HG03558 (cell line): ENCODE measurements at regions not wholly inside any gene's neighbourhood (a gene's known extent, or its start where the extent isn't known, plus 50 kb on each side); places are given as distances from the start of the nearest gene placed in this dataset.

Source experiments
- ATAC-seq: cut with Tn5 transposase; IDR thresholded peaks from one replicate; pipeline ENCODE4 v1.9.1; 2021; ENCODE audit warnings: moderate number of reproducible peaks; ENCODE audit not compliant: unreplicated experiment; ENCODE audit errors: extremely low read depth

DNA sequence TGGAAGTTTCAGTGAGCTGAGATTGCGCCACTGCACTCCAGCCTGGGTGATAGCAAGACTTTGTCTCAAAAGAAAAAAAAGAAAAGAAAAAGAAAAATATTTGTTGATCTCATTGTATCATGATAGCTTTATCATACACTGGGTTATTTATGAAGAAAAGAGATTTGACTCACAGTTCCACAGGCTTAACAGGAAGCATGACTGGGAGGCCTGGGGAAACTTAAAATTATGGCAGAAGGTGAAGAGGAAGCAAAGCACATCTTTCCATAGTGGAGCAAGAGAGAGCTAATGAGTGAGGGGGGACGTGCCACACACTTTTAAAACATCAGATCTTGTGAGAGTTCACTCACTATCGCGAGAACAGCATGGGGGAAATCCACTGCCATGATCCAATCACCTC, 72.7 kb upstream of the FUT8 start:
- no peak for ATAC-seq

DNA sequence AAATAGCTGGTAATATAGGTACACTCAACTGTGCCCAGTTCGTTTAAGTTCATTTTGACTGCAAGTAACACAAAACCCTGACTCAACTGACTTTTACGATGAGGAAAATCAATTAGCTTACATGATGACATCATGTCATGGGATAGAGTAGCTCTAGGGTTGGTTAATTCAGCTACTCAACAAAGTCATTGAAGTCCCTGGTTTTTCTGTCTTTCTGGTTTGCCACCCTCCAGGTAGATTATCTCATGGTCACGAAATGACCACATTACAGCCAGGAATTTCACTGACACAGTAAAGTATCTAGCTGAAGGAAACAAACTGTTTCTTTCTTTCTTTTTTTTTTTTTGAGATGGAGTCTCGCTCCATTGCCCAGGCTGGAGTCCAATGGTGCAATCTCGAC, 68.5 kb upstream of the FUT8 start:
- no peak for ATAC-seq

DNA sequence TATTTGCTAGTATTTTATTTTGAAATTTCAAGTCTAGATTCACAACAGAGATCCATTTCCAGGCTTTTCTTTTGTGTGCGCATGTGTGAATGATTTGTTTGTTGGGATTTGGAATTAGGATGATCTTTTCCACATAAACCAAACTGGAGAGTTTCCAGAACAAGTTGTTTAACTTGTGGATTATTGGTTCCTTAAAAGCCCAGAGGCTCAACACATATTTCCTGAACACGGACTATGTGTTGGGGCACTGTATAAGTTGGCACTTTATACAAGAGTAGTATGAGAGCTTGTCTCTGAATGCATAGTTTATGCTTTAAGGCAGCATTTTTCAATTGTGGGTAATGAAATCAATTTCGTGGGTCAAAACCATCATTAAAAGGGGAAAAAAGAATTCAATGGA, 67.3 kb upstream of the FUT8 start:
- ATAC-seq: no peak

DNA sequence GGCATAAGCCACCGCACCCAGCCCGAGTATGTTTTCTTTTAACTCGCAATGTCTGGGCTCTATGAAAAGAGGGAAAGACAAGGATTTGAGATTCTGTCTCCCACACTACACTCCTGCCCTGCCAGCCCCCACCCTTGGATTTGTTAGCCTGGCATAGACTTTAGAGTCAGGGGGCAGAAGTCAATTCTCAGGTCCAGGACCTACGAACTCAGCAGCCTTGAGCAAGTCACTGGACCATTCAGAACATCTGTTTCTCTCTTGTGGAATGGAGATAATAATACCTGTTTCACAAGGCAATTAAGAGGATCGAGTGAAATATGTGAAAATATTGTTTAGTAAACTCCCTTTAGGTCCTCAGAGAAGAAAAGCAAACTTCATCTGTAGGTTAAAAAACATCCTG, 66.1 kb upstream of the FUT8 start:
- ATAC-seq: no peak

DNA sequence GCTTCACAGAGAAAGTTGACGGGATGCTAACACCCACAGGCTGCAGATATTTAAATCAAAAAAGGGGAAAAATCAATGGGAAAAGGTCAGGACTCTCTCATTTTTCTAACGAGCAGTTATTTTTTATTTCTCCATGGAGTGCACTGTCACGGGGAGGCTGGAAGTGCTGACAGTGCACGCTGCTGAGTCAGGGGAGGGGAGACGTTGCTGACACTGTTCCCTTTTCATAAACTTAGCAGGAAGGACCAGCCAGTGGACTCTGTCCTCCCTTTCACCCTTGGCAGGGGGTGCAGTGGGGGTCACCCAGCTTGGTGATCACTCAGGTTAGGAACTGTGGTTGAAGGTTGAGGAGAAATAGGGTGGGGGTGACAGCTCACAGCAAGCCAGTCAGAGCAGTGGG, 65.6 kb upstream of the FUT8 start:
- ATAC-seq: no peak

DNA sequence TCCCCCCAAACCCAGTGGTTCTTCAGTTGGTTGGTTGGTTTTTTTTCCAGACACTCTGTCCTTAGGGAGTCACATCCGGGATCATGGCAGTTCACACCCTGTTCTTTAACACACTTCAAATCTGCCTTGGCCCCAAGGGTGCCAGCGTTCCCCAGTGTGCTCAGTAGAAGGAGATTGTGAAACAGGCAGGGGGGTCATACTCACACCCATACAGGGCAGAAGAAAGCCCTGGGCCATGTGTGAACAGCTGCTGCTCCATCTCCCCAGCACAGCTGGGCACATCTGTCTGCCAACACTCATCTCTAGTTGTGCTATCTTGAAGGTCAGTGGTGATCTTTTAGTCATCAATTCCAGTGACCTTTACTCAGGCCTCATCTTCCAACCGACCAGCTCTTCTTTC, 64.4 kb upstream of the FUT8 start:
- no peak for ATAC-seq

DNA sequence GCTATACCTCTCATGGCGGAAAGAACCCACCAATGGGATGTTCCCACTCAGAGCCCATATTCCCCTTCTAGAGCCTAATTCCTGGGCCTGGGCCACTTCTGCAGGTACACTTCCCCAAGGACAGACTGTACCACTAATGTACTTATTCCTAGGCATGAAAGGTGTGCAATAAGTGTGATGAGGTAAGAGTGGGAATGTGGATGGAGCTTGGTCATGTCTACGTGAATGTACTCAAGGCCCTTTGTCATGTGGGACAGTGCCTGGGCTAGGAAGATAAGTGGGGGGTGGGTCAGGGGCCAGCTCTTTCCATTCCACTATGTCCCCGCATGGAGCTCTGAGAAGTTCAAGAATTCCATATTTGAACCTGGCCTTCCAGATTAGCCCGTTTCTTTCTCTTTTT, 63.4 kb upstream of the FUT8 start:
- ATAC-seq: no peak

DNA sequence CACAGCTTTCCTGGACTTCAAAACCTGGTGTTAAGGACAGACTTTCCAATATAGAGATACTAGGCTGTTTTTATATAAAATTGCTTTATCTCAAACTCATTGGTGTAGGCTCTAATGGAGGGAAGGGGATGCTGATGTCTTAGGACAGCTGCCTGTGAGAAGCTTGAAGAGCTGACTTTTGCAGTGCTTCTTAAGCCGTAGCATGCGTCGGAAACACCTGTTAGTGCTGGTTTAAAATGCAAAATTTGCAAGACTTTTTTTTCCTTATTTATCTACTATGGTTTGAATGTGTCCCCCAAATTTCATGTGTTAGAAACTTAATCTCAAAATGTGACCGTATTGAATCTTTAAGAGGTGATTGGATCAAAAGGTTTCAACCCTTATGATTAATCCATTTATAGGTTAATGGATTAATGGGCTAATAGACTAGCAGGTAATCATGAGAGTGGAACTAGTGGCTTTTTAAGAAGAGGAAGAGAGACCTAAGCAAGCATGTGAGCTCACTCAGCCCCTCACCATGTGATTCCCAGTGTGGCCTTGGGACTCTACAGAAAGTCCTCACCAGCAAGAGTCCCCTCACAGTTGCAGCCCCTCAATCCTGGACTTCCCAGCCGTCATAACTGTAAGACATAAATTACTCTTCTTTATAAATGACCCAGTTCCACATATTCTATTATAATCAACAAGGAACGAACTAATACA, 60.9 kb upstream of the FUT8 start:
- no peak for ATAC-seq

DNA sequence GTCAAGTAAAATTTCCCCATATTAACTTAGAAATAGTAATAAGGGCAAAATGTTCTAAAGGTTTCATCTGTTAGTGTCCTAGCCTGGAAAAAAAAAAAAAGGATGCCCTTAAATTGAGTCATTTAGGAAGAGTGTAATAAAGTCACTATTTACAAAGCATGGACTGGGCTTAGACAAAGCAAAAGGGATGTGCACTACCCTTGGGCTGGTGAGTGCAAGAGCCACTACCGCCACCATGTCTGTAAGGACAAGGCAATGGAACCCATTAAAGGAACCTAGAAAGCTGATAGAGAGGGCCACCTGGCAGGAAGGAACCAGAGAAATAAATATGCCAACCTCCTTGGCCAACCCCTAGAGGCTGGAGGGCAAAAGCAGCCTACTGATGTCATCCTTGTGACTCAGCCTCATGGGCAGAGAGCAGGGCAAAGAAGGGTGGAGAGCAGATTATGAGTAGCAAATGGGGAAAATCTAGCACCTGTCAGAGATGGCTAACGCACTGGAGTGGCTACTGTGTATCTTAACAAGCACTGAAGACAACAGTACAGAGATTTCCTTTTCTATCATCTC, 59.5 kb upstream of the FUT8 start:
- no peak for ATAC-seq

DNA sequence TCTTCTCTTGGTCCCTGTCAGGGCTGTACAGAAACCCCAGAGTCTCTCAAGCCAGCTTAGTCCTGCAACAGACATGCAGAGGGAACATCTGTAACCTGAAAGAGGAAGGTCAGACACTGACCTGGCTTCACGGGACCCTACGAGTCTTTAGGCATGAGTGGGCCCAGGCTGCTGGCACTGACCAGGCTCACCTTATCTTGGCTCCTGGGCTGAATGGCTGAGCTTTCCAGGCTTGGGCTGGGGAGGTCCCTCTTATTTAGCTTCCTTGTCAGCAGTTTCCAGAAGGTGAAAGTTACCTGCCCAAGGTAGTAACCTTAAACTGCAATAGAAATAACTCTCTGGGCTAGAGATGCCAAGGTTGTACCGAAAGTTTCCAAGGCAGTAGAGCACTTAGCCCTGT, 58.4 kb upstream of the FUT8 start:
- ATAC-seq: no peak

DNA sequence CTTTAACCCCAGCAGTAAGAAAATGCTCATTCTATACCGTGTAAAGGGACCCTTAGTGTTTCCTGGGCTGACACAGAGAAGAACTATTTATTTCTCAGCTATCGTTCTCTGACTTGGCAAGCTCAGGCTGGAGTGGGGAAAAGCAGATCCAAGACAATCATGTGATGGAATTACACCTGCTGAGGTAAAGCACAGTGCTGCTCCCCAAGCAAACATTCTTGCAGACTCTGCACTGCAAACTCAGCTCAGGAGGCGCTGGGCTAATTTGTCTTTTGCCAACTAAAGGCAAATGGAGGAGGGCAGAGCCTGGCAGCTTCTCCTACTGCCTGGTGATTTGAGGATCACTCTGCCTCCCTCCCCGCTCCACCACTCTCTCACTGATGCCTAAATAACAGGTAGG, 57.8 kb upstream of the FUT8 start:
- no peak for ATAC-seq

DNA sequence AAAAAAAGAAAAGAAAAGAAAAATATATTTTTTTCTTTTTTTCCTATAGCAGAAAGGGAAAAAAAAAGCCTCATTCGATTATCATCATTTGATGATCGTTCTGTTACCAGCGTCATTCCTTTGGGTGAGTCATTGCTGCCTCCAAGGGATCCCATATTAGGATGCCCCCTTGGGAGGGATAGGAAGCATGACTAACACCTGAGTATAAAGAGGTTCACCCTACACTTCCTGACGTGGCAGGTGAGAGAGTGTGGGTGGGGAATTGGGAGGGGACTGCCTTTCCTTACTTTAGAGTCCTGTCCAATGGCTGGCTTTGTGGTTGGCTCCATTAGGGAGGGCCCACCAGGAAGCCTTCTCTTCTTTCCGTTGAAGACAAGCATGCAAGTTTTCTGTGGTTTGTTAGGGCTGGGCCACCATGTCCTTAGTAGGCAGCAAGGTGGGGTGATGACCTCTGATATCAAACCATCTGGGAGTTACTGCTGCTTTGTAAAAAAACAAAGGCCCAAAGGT, 56.1 kb upstream of the FUT8 start:
- no peak for ATAC-seq

DNA sequence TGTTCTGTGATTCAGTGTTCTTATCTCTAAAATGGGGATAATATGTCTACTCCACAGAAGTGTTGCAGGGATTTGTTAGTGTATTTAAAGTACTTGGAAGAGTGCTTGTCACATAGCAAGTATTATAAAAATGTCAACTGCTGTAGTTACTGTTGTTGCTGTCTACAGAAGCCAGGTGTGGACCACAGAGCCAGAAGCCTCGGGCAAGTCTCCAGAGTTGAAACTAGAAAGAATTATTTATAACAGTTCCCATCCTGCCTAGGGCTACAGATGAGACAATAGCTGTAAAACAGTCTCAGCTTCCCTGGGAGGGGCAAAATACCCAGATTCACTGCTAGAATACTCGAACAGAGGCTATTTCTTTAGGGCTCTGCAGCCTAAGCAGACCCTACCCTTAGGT, 55.4 kb upstream of the FUT8 start:
- no peak for ATAC-seq

DNA sequence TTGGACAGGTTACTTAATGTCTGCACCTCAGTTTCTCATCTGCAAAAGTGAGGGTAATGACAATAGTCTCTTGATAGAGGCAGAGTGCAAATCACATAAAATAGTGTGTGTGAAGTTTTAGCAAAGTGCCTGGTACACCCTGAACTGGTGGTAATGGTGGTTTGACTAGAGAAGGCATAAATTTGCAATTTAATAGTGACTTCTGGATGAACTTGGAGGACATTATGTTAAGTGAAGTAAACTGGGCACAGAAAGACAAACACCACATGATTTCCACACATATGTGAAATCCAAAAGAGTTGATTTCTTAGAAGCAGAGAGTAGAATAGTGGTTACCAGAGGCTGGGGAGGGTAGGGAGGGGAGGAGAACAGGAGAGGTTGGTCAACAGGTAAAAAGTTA, 54.8 kb upstream of the FUT8 start:
- no peak for ATAC-seq

DNA sequence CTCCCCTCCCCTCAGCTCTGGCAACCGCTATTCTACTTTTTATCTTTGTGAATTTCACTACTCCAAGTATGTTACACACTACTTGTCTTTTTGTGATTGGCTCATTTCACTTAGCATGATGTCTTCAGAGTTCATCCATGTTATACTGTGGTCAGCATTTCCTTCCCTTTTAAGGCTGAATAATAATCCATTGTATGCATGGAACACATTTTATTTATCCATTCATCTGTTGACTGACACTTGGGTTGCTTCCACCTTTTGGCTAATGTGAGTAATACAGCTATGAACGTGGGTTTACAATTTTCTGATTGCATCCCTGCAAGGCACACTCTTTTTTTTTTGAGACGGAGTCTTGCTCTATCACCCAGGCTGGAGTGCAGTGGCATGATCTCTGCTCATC, 53.0 kb upstream of the FUT8 start:
- ATAC-seq: no peak

DNA sequence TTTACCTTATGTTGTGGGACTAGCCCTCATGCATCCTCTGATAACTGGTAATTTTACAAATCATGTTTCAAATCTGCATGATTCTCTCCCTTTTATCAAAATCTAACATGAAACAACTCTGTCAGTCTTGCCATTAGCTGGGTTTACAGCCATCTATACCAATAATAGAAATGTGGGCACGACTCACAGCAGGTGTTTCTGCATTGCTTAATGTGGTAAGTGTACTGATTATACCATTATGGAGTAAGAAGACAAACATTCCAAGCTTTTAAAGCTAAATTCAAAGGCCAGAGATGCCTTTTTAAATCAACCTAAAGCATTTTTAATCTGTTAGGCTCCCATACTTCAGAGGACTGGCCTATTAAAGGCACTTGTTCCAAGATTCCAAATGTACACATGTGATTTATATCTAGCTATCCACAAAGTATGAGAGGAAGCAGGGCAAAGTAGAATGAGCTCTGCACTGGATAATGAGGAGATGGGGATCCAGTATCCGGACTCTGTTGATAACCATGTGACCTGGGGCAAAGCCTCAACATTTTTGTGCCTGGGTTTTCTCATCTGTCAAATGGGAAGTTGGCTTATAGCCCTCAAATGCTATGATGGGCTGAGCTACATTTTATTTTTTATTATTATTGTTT, 52.3 kb upstream of the FUT8 start:
- ATAC-seq: no peak

DNA sequence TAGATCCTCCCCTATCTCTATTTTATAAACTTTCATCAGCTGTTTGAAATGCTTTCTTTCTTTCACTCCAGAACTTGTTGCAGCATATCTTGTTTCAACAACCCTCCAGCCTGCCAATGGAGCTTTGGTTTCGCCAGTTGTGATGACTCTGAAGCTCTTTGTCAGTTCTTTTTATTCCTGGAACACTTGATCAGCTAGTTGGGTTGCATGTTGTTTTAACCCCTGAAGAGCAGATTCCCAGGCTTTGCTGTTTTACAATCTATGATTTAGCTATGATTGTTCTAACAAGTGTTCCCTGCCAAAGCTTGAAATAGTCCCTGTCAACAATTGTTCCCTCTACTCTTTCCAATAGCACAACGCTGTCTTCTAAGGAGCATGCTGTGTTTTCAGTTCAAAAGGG, 50.6 kb upstream of the FUT8 start:
- ATAC-seq: no peak
